EH (cell line): ENCODE measurements at regions not wholly inside any gene's neighbourhood (a gene's known extent, or its start where the extent isn't known, plus 50 kb on each side); places are given as distances from the start of the nearest gene placed in this dataset.
"Not testable (repeated sequence)": the region's sequence is repeated elsewhere in the genome, so short reads cannot be mapped to it uniquely, and the experiment has no call there.

Experiments used
- DNase-seq: peaks from one replicate; pipeline ENCODE4 v3.0.0-alpha.2; 2015; ENCODE audit warnings: low read depth

DNA sequence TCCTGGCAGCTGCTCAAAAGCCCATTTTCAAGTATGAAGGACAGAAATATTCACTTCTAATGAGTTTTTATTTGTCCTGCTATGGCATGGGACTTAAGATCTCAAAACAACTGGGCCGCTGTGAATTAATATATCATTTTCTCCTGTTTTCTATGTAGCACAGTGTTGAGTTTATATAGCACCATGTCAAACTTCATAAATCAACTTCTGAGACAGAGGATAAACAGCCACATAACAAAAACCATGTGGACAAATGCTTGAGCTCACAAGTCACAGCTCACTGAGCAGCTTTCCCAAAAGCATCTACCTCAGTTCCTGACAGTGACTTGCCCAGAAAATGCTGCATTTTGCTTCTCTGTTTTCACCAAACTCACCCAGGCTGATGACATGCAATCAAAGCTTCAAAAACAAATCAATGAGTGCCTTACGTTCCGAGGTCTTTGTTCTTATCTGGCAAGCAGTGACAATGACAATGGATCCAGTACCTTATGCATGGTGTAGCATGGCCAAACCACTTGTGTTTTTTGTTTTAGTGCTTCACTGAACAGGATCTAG, 722.6 kb downstream of the LRRIQ3 start:
- no peak for DNase-seq

DNA sequence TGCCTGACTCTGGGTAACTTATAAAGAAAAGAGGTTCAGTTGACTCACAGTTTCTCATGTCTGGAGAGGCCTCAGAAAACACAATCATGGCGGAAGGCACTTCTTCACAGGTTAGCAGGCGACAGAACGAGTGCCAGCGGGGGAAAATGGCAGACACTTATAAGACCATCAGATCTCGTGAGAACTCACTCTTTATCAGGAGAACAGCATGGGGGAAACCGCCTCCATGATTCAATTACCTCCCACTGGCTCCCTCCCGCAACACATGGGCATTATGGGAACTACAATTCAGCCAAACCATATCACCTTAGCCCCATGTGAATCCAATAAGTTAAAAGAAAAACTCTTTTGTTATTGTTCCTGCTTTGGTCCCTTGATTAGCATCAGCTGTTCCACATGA, 725.2 kb downstream of the LRRIQ3 start:
- no peak for DNase-seq

DNA sequence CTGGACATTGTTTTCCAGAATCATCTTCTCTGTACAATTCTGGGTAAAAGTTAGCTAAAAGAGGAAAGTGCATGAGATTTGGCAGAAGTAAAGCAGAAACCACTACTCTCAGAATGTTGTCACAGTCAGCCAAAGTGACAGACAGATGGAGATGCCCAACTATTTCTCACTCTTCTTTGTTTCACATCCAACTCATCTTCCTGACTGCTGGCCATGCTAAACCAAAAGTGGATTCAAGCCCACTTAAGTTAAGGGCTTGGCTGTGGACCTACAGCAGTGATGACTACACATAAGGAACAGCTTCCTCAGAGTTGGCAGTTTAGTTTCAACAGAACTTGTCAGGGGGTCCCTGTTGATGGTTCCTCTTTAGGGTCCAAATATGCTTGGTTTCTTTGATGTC, 730.2 kb downstream of the LRRIQ3 start:
- DNase-seq, result no peak

DNA sequence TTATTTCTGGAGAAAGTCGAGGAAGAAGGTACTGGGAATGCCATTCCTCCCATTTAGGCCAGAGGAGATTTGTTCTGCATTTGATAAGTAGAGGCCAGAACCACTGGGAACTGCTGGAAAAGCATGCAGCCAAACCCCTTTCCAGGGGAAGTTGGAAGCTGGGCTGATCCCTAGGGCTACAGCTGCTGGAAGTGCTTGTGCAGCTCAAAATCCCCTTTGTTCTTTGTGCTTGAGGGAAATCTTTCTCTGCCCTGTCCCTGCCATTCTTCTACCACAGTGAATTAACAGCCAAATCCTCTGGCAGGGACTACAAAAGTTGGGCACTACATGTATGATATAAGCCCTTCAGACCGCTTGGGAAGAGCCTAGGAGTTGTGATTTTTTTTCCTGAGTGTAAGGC, 734.1 kb downstream of the LRRIQ3 start:
- DNase-seq, result no peak

DNA sequence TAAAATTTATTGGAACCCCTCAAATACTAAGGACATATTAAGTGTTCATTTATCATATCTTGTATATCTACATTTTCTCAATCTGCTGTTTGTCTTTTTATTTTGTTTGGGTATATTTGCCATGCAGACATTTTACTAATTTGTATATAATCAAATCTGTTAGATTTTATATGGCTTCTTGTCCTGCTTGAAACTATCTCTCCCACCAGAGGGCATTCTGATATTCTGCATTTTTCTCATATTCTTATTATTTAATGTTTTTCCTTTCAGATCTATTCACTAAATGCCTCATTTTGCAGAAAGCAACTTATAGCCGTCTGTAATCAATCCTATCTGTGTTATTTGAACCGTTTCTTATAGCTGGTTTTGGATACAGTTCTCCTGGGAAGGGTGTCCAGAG, 745.5 kb downstream of the LRRIQ3 start:
- no peak for DNase-seq

- DNase-seq, result not testable (repeated sequence)
These were observed 747.3 kb downstream of the LRRIQ3 start for GRCh38 chr1:73450668-73451067.

DNA sequence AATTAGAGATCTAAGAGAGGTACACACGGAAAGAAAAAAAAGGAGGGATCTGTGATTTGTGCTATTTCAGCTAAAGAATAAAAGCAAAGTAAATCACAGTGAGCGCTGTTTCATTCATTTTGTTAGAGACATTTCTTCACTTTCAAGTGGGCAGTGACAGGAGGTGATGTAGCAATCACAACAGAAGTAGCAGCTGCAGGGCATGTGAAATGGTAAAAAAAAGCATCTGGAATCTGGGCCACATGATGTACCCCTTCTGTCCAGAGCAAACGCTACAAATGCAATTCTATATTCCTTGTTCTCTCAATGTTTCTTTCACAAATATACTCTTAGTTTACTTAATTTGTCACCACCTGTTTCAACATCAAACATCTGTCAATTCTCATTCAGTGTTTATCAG, 786.5 kb downstream of the LRRIQ3 start:
- no peak for DNase-seq

- DNase-seq, result no peak
These were observed 796.3 kb downstream of the LRRIQ3 start for GRCh38 chr1:73401666-73402065.

DNA sequence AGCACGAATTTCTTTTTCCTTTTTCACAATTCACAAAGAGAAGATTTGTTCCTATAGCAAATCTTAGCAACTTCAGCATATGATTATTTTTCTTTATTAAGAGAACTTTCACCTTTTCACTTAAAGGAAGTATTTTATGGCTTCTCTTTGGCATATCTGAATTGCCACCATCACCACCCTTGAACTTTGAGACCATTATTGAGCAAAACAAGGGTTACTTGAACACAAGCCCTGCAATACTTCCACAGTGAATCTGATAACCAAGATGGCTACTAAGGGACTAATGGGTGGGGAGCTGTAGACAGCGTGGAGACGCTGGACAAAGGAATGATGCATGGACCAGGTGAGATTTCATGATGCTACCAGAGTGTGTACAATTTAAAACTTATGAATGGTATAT, 815.0 kb downstream of the LRRIQ3 start:
- DNase-seq, result no peak

DNA sequence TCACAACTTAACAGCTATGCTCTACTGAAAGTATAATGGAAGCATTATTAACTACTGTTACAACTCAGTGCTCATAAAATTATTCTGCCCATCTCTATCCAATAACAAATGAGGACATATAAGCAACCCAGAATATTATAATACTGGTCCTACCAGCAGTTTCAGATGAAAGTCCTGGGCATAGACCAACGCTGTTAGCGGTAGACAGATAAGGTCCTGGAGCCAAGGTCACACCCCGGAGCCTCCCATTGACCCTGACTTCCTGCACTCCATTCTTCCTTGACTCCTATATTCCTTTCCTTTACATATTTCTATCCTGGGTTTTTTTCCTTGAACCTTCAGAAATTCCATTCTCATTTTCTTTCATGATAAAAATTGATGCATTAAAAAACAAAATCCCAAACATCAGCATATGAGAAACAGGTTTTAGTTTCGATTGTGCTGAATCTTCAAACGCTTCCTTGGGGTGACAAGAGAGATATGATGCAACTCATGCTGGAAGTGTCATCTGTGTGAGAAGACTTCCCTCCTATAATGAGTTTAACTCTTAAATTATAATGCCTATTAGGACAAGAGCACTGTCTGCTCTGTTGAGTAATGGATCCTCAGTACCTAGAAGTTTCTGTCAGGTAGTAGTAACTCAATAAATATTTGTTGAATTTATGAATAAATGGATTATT, 831.1 kb downstream of the LRRIQ3 start:
- no peak for DNase-seq

DNA sequence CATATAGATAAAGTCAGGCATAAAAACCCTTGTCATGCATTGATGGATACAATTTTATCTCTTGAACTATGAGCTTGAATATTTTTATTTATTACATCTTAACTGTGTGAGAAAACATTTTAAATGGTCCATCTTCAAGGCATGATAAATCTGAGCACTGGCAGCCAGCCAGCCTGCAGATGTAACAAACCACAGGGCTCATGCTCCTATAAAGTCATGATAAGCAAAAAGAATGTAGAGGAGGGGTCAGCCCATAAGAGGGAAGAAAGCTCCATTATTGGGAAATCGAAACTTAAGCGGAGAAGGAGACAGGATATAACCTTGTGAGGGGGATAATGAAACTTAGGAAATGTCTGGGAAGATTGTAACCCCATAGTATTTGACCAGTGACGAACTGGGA, 839.0 kb downstream of the LRRIQ3 start:
- DNase-seq, result no peak

DNA sequence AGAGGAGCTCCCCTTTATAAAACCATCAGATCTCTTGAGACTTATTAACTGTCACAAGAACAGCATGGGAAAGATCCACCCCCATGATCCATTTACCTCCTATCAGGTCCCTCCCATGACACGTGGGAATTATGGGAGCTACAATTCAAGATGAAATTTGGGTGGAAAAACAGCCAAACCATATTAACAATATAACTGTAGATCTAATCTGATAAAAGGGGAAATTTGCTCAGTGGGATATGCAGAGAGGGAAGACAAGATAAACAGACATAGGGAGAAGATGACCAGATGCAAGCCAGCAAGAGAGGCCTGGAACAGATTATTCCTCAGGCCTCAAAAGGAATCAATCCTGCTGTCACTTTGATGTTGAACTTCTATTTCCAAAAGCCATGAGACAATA, 841.5 kb downstream of the LRRIQ3 start:
- DNase-seq, result no peak

DNA sequence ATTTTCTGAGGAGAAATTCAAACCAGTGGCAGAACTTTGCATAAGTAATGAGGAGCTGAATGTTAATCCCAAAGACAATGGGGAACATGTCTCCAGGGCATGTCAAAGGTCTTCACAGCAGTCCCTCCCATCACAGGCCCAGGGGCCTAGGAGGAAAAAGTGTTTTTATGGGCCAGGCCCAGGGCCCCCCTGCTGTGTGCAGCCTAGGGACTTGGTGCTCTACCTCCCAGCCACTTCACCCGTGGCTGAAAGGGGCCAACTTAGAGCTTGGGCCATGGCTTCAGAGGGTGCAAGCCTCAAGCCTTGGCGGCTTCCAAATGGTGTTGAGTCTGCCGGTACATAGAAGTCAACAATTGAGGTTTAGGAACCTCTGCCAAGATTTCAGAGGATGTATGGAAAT, 854.0 kb downstream of the LRRIQ3 start:
- no peak for DNase-seq

GRCh38 chr1:73333847-73334503, 864.0 kb downstream of the LRRIQ3 start:
- no peak for DNase-seq

DNA sequence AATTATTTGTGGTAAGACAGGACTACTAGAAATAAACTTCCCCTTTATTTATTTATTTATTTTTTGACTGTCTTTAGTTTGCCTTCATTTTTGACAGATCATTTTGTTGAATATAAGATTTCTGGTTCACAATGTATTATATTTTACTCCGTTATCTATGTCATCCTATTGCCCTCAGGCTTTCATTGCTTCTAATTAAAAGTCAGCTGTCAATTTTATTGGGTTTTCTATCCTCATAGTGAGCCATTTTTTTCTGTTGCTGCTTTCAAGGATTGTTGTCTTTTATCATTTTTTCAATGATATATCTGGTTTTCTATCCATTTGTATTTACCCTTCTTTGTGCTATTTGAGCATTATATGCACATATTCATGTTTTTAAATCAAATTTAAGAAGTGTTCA, 866.2 kb downstream of the LRRIQ3 start:
- DNase-seq, result no peak

GRCh38 chr1:73327998-73328397, 870.0 kb downstream of the LRRIQ3 start:
- DNase-seq, result no peak

- DNase-seq, result no peak
These were observed 870.7 kb downstream of the LRRIQ3 start for GRCh38 chr1:73327180-73327793.

DNA sequence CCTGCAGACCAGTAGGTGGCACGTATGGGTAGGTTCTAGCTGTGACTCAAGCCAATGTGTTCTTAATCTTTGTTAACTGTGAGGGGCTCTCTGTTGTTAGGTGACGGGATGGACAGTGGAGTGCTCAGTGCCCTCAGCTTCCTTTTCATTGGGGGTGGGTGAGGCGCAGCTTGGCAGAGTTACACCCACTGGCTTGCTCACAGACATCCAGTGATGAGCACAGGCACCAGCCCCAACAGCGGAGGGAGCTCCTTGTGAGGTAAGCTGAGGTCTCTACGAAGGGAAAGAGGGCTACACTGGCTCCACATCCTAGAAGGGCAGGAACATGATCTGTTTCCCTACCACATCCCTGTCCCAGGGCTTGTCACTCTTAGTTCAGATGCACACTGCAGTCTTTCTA, 871.3 kb downstream of the LRRIQ3 start:
- no peak for DNase-seq

DNA sequence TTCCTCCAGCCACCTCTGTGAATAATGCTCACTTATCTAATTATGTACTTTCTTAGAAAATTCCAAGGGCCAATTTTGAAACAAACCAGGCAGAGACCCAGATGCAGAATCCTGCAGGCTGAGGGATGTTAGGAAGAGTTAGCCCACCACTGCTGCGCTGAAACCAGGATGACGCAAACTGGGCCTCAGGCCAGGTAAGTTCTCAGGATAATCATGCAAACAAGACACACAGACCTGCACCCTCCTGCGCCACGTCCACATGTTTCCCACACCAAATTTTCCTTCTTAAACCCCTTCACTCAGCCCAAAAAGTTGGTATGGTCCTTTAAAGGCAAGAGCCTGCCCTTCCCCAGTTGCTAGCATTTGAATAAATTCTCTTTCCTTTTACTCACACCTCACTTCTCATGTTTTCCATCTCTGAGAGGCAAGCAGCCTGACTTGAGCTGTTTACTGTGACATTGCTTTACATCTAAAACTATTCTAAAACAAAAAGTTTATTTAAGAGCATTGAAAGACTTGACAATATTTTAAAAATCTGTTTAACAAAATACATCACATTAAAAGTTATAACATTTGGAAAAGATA, 887.1 kb downstream of the LRRIQ3 start:
- no peak for DNase-seq

DNA sequence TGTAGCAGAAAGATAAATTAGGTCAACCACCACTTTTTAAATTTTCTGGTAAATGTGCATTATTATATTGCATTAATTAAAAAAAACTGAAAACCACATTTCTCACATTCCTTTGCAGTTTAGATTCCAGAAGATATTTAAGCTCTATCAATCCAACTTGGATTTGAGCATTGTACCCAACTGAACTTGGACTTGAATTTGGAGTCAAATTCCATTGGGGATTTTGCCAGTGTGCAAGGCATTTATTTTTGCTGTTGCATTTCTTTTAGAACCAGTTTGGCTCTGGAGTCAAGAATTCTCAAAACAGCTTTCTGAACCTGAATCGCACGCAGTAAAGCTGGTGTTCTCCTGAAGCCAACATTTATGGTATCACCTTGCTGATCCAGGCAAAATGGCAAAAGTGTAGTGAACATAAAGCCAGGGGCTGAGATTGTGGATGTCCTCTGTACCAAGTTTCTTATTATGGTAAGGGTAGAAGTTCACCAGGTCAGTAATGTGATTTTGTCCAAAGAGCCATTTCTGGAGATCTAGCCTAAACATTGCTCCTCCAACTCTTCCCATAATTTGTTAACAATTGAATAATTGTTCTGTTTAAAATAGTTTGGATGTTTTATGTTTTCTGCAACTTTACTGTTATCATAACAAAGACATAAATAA, 890.9 kb downstream of the LRRIQ3 start:
- no peak for DNase-seq

DNA sequence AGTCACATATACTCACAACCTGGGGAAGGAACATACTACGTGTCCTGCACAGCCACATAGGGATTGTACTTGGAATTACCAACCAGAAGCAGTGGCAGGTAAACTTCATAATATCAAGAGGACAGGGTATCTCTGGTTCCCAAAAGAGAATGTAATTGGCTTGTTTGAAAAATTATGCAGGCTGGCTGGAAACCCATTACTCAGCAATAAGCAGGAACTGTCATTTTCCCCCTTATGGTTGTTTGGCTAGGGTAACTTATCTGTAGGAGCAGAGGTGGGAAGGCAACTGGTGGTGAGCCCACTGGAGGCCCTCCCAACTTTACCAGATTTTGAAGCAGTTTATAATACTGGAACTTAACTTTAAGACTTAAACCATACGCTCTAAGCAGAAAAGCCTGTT, 924.1 kb downstream of the LRRIQ3 start:
- no peak for DNase-seq

GRCh38 chr1:73245196-73245595, 952.8 kb downstream of the LRRIQ3 start:
- DNase-seq, result not testable (repeated sequence)
